ENCODE measurements at regions not wholly inside any gene's neighbourhood (a gene's known extent, or its start where the extent isn't known, plus 50 kb on each side); places are given as distances from the start of the nearest gene placed in this dataset.

- TF ChIP-seq, protein P1, sequence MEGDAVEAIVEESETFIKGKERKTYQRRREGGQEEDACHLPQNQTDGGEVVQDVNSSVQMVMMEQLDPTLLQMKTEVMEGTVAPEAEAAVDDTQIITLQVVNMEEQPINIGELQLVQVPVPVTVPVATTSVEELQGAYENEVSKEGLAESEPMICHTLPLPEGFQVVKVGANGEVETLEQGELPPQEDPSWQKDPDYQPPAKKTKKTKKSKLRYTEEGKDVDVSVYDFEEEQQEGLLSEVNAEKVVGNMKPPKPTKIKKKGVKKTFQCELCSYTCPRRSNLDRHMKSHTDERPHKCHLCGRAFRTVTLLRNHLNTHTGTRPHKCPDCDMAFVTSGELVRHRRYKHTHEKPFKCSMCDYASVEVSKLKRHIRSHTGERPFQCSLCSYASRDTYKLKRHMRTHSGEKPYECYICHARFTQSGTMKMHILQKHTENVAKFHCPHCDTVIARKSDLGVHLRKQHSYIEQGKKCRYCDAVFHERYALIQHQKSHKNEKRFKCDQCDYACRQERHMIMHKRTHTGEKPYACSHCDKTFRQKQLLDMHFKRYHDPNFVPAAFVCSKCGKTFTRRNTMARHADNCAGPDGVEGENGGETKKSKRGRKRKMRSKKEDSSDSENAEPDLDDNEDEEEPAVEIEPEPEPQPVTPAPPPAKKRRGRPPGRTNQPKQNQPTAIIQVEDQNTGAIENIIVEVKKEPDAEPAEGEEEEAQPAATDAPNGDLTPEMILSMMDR (IDR thresholded peaks at IDR 0.05) = no peak
- TF ChIP-seq POLR2A (IDR thresholded peaks at IDR 0.05) (no peak), POLR2AphosphoS5 (IDR thresholded peaks at IDR 0.05) (no peak), EP300 (IDR thresholded peaks at IDR 0.05) (no peak)
These were observed 130.5 kb downstream of the ATXN3L start for GRCh38 chrX:13189380-13189779.
